ENCODE measurements at regions not wholly inside any gene's neighbourhood (a gene's known extent, or its start where the extent isn't known, plus 50 kb on each side); places are given as distances from the start of the nearest gene placed in this dataset.
A peak's percentile ranks its signal among the peaks of the same experiment; 100 is the strongest.

DNA sequence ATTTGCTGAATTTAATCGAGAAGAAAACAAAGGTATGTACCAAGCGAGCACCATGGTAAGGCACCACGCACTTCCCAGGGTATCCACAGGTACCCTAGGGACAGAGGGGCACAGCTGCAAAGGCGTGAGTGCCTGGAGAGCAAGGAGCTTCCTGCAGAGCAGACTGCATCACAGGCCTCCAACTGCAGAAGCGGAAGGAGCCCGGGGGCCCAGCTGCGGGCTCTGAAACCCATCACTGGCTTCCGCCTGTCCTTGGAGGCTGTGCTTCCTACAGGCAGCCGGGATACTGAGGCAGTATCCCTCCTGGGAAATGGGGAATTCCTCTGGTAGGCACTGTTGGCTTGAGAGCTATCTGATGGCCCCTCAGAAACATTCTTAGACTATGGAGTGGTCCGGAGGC lies 217.4 kb upstream of the GMDS start:
- ATAC-seq (ENCODE audit: low FRiP score in 2 of 2) (no peak), DNase-seq (no peak)
- Histone ChIP-seq H3K27ac (no peak overlapping the region), H3K36me3 (no peaks in the 10 kb centered on the region), H3K4me1 (no peaks in the 10 kb centered on the region), H3K27me3 (no peaks in the 10 kb centered on the region), H3K9me3 (no peaks in the 10 kb centered on the region), H3K4me3 (no peak overlapping the region)
- WGBS, 2 donors: 90 to 94% methylated on average over 8 to 10 of the region's 10 CpGs
- TF ChIP-seq EP300 (IDR thresholded peaks at IDR 0.05): no peak
- TF ChIP-seq, protein P1, sequence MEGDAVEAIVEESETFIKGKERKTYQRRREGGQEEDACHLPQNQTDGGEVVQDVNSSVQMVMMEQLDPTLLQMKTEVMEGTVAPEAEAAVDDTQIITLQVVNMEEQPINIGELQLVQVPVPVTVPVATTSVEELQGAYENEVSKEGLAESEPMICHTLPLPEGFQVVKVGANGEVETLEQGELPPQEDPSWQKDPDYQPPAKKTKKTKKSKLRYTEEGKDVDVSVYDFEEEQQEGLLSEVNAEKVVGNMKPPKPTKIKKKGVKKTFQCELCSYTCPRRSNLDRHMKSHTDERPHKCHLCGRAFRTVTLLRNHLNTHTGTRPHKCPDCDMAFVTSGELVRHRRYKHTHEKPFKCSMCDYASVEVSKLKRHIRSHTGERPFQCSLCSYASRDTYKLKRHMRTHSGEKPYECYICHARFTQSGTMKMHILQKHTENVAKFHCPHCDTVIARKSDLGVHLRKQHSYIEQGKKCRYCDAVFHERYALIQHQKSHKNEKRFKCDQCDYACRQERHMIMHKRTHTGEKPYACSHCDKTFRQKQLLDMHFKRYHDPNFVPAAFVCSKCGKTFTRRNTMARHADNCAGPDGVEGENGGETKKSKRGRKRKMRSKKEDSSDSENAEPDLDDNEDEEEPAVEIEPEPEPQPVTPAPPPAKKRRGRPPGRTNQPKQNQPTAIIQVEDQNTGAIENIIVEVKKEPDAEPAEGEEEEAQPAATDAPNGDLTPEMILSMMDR (IDR thresholded peaks at IDR 0.05): no peak

DNA sequence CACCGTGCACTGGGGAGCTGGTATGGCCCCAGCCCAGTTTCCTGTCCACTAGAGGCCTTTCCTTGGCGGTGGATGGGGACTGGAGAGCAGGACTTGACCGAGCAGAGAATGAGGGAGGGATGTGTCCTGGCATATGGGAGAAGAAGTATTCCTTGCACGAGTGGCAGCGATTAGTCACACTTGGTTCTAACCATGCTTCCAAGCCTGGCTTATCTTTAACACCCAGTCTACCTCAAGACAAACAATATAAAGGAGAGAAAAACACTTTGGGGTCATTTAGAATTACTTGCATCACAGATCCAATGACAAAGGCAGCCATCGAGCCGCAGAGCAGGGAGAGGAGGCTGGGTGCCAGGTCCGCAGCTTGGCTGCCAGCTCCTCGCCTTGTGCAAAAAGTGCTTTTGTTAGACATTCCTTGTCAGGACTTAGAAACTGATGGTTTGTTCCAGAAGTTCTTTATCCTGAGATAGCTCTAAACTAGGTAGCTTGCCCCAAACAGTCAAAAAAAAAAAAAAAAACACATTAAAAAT lies 214.9 kb upstream of the GMDS start:
- H3K4me3 ChIP-seq: no peak overlapping the region
- no peak for DNase-seq

DNA sequence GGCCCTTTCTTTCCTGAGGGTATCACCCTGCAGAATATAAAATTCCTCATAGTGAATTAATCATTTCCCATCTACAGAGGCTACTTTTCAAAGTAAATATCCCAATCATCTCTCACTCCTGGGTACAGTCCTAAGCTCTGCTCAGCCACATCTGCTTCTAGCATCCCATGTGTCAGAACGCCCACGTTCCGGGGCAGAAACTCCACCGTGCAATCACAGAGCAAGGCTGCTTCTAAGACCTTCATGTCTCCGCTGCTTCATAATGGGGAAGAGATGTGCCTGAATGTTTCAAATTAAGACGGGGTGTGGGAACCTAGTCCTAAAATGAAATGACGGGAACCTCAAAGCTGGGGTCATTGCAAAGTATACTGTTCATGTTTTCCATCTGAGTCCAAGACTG lies 208.8 kb upstream of the GMDS start:
- H3K36me3 ChIP-seq: no peaks in the 10 kb centered on the region
- H3K9me3 ChIP-seq: no peaks in the 10 kb centered on the region
- DNase-seq (no peak), ATAC-seq (ENCODE audit: low FRiP score in 2 of 2) (no peak)
- H3K4me1 ChIP-seq: peaks cover 0 to under 1% (median 0%) of the 10 kb centered on the region in 4 donors
- no peak overlapping the region for H3K4me3 ChIP-seq
- WGBS, 2 donors: 91 to 96% methylated on average over 7 of the region's 7 CpGs
- TF ChIP-seq POLR2A (IDR thresholded peaks at IDR 0.05): no peak
- no peak for TF ChIP-seq EP300 (IDR thresholded peaks at IDR 0.05)
- TF ChIP-seq, protein P1 (IDR thresholded peaks at IDR 0.05): no peak
- no peak for TF ChIP-seq POLR2AphosphoS5 (IDR thresholded peaks at IDR 0.05)
- H3K27me3 ChIP-seq: no peaks in the 10 kb centered on the region
- no peak overlapping the region for H3K27ac ChIP-seq

More for the DNA sequence above, 214.9 kb upstream of the GMDS start:
- Histone ChIP-seq H3K9me3 (no peaks in the 10 kb centered on the region), H3K27ac (no peak overlapping the region), H3K4me1 (no peaks in the 10 kb centered on the region), H3K36me3 (no peaks in the 10 kb centered on the region), H3K27me3 (no peaks in the 10 kb centered on the region)
- ATAC-seq (ENCODE audit: low FRiP score in 2 of 2): no peak
- TF ChIP-seq POLR2AphosphoS5 (IDR thresholded peaks at IDR 0.05): no peak
- WGBS, 2 donors: 85% methylated on average over 9 of the region's 9 CpGs

DNA sequence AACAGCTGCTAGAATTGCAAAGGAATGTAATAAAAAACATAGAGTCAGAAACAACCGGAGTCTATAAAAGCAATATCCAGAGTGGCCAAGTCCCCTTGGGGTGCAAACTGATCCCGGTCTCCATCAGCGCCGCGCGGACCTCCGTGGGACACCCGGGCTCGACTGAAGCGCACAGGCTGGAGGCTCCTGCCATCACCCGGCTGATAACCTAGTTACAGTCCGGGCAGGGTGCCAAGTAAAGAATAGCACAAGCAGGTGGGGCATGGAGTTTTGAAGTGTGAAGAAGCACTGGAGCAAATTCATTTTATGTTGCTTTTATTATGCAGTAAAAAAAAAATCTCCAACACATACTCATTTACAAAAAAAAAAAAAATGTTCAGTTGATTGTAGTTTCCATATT lies 205.1 kb upstream of the GMDS start:
- TF ChIP-seq POLR2A (IDR thresholded peaks at IDR 0.05) (no peak), POLR2AphosphoS5 (IDR thresholded peaks at IDR 0.05) (no peak), EP300 (IDR thresholded peaks at IDR 0.05) (no peak)
- TF ChIP-seq, protein P1 (IDR thresholded peaks at IDR 0.05): no peak
- Histone ChIP-seq H3K4me3 (no peak overlapping the region), H3K36me3 (no peaks in the 10 kb centered on the region), H3K4me1 (peaks cover 0 to 4% (median 2%) of the 10 kb centered on the region in 4 donors), H3K27ac (no peak overlapping the region), H3K9me3 (no peaks in the 10 kb centered on the region), H3K27me3 (no peaks in the 10 kb centered on the region)
- 38 to 59% methylated on average over 12 of the region's 12 CpGs for WGBS, 2 donors
- no peak for ATAC-seq (ENCODE audit: low FRiP score in 2 of 2)
- peak in 1 of 2 donors; percentile 63 for DNase-seq

DNA sequence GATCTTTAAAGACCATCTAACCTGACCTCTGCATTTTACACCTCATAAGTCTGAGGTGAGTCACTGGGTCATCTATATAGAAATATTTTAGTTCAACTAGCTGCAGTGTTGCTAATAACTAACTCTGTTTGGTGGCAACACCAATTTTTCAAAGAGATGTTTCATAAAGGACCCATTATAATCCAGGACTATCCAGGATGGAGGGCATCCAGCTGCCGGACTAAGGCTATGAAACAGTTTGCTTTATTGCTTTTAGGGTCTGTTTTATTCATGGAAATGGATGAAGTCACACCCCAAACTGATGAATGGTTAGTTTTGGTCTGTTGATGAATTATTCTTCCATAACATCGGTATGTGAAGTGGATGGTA lies 204.2 kb upstream of the GMDS start:
- DNase-seq: no peak
- TF ChIP-seq, protein P1 (IDR thresholded peaks at IDR 0.05): no peak
- H3K4me3 ChIP-seq: no peak overlapping the region
- no peak overlapping the region for H3K27ac ChIP-seq
- 90% methylated on average over 2 of the region's 2 CpGs for WGBS, 2 donors
- H3K36me3 ChIP-seq: no peaks in the 10 kb centered on the region
- H3K27me3 ChIP-seq: no peaks in the 10 kb centered on the region
- H3K4me1 ChIP-seq: peaks cover 0 to 4% (median 2%) of the 10 kb centered on the region in 4 donors
- no peak for ATAC-seq (ENCODE audit: low FRiP score in 2 of 2)
- no peaks in the 10 kb centered on the region for H3K9me3 ChIP-seq
